Tibial artery (tissue), 4 donors: ENCODE measurements at regions not wholly inside any gene's neighbourhood (a gene's known extent, or its start where the extent isn't known, plus 50 kb on each side); places are given as distances from the start of the nearest gene placed in this dataset.

Source experiments
- DNase-seq, 2 donors: peaks; one replicate each; pipeline ENCODE4 v3.0.0-alpha.2; 2019
- H3K27ac ChIP-seq, 2 donors: fragments of 200-600 bp; sonication (generic) in 1 of 2; 1 replicate in 1 of 2; 2 replicates in 1 of 2; pipeline ENCODE4 v1.5.1; 2018 to 2019; ENCODE audit warnings: mild to moderate bottlenecking in 1 of 2
- H3K27me3 ChIP-seq, 2 donors: fragments of 200-600 bp; sonication (generic) in 1 of 2; one replicate each; pipeline versions ENCODE4 v1.5.1 to v1.6.0; 2016 to 2019
- H3K36me3 ChIP-seq, 3 donors: fragments of 200-600 bp; sonication (generic) in 2 of 3; one replicate each; pipeline ENCODE4 v1.5.1; 2016 to 2019; ENCODE audit warnings: mild to moderate bottlenecking in 2 of 3
- H3K4me1 ChIP-seq, 4 donors: fragments of 200-600 bp; sonication (generic) in 2 of 4; 1 replicate in 3 of 4; 2 replicates in 1 of 4; pipeline ENCODE4 v1.5.1; 2016 to 2019
- H3K4me3 ChIP-seq, 2 donors: fragments of 200-600 bp; sonication (generic) in 1 of 2; 1 replicate in 1 of 2; 2 replicates in 1 of 2; pipeline ENCODE4 v1.5.1; 2018 to 2019; ENCODE audit warnings: mild to moderate bottlenecking in 2 of 2
- H3K9me3 ChIP-seq, 3 donors: fragments of 200-600 bp; sonication (generic) in 1 of 3; one replicate each; pipeline ENCODE4 v1.5.1; 2016 to 2019
- intact Hi-C: fragments of 100-400 bp; cut with DNase I; formaldehyde crosslinking; loops from one replicate; pipeline ENCODE4 v1.15.0; 2023; ENCODE audit warnings: low total_unique reads
- TF ChIP-seq, protein P1 (sequence below), 2 experiments: fragments of 200-600 bp in 1 of 2; fragments of 450-650 bp in 1 of 2; IDR thresholded peaks; one replicate each; pipeline ENCODE4 v1.5.1; 2017 to 2019; ENCODE audit warnings: antibody characterized with exemption in 2 of 2, mild to moderate bottlenecking in 1 of 2, moderate library complexity in 1 of 2

DNA sequence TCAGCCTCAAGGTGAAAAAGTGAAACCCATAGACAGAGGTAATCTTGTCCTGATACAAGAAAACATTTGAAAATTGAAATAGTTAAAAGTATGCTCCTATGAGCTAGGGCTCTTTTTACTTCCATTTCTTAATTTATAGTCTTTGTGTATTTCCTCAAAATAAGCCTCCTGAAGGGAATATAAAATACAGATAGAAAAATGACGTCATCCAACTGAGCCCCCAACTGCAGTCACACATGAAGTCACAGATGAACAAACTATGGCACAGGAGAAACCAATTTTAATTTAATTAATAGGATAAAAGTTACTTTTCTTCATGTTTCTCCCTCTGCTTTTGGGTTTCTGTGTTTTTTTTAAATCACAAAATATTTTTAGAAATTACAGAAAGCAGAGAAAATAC lies 280.3 kb downstream of the HTR7 start:
- TF ChIP-seq, protein P1, sequence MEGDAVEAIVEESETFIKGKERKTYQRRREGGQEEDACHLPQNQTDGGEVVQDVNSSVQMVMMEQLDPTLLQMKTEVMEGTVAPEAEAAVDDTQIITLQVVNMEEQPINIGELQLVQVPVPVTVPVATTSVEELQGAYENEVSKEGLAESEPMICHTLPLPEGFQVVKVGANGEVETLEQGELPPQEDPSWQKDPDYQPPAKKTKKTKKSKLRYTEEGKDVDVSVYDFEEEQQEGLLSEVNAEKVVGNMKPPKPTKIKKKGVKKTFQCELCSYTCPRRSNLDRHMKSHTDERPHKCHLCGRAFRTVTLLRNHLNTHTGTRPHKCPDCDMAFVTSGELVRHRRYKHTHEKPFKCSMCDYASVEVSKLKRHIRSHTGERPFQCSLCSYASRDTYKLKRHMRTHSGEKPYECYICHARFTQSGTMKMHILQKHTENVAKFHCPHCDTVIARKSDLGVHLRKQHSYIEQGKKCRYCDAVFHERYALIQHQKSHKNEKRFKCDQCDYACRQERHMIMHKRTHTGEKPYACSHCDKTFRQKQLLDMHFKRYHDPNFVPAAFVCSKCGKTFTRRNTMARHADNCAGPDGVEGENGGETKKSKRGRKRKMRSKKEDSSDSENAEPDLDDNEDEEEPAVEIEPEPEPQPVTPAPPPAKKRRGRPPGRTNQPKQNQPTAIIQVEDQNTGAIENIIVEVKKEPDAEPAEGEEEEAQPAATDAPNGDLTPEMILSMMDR (IDR thresholded peaks at IDR 0.05), result no peak
- no peaks in the 10 kb centered on the region for H3K4me1 ChIP-seq
- DNase-seq, result no peak
- no peak overlapping the region for H3K4me3 ChIP-seq
- no peak overlapping the region for H3K27ac ChIP-seq
- H3K36me3 ChIP-seq, result no peaks in the 10 kb centered on the region
- intact Hi-C loops, result no loop called here
- no peaks in the 10 kb centered on the region for H3K27me3 ChIP-seq
- H3K9me3 ChIP-seq, result no peaks in the 10 kb centered on the region

GRCh38 chr10:90579602-90580242 lies 278.1 kb downstream of the HTR7 start:
- Histone ChIP-seq H3K4me3 (no peak overlapping the region), H3K27ac (no peak overlapping the region), H3K36me3 (no peaks in the 10 kb centered on the region), H3K4me1 (no peaks in the 10 kb centered on the region), H3K9me3 (no peaks in the 10 kb centered on the region), H3K27me3 (no peaks in the 10 kb centered on the region)
- DNase-seq, result no peak
- TF ChIP-seq, protein P1 (IDR thresholded peaks at IDR 0.05), result no peak
- intact Hi-C loops, result no loop called here

DNA sequence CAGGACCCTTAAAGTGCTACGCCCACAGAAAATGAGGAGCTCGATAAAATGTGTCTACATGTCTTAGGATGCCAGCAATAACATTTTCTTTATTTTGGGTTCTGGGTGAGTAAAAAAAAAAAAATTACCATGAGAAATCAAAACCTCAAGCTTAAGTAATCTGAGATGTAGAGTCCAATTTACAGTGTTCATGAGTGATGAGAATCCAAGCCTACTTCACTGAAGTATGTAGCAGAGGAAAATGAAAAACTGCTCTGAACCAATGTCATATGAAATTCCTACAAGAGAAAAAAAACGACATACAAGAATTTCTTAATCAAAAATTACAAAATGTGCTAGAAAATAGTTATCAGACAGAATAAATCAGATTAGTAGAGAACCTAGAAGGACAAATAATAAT lies 274.4 kb downstream of the HTR7 start:
- no peaks in the 10 kb centered on the region for H3K9me3 ChIP-seq
- TF ChIP-seq, protein P1 (IDR thresholded peaks at IDR 0.05), result no peak
- H3K4me3 ChIP-seq, result no peak overlapping the region
- H3K36me3 ChIP-seq, result no peaks in the 10 kb centered on the region
- H3K27me3 ChIP-seq, result no peaks in the 10 kb centered on the region
- H3K4me1 ChIP-seq, result no peaks in the 10 kb centered on the region
- H3K27ac ChIP-seq, result no peak overlapping the region
- no peak for DNase-seq
- intact Hi-C loops, result no loop called here

- DNase-seq, result no peak
- no peak overlapping the region for H3K27ac ChIP-seq
- H3K27me3 ChIP-seq, result no peaks in the 10 kb centered on the region
- H3K36me3 ChIP-seq, result no peaks in the 10 kb centered on the region
- no peak overlapping the region for H3K4me3 ChIP-seq
- H3K4me1 ChIP-seq, result no peaks in the 10 kb centered on the region
- no peaks in the 10 kb centered on the region for H3K9me3 ChIP-seq
- TF ChIP-seq, protein P1 (IDR thresholded peaks at IDR 0.05), result no peak
- intact Hi-C loops, result no loop called here
Measured at GRCh38 chr10:90587081-90587491, 270.8 kb downstream of the HTR7 start.

GRCh38 chr10:90587561-90587960 lies 270.3 kb downstream of the HTR7 start:
- H3K4me1 ChIP-seq, result peaks cover 0 to 5% (median 0%) of the 10 kb centered on the region in 4 donors
- no peak overlapping the region for H3K4me3 ChIP-seq
- H3K27ac ChIP-seq, result no peak overlapping the region
- DNase-seq, result no peak
- TF ChIP-seq, protein P1 (IDR thresholded peaks at IDR 0.05), result no peak
- no peaks in the 10 kb centered on the region for H3K27me3 ChIP-seq
- no peaks in the 10 kb centered on the region for H3K9me3 ChIP-seq
- H3K36me3 ChIP-seq, result no peaks in the 10 kb centered on the region
- intact Hi-C loops, result no loop called here

DNA sequence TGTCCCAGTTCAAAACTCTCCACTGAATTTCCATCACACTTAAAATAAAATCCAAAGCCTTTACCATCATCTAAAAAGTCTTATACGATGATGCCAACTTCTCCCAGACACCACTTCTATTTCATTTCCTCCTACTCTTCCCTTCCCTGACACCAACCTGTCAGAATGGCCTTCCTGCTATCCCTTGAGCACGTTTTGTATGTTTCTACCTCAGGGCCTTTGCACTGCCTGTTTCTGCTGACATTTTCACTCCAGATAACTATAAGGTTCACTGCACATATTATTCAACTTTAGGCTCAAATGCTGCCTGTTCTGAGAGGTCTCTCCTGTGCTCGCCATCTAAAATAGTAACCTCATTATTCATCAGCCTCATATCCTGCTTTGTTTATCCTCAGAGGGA lies 269.6 kb downstream of the HTR7 start:
- no peaks in the 10 kb centered on the region for H3K9me3 ChIP-seq
- H3K27ac ChIP-seq, result no peak overlapping the region
- intact Hi-C loops, result no loop called here
- no peaks in the 10 kb centered on the region for H3K36me3 ChIP-seq
- H3K4me3 ChIP-seq, result no peak overlapping the region
- peaks cover 0 to 8% (median 0%) of the 10 kb centered on the region in 4 donors for H3K4me1 ChIP-seq
- TF ChIP-seq, protein P1 (IDR thresholded peaks at IDR 0.05), result no peak
- DNase-seq, result no peak
- no peaks in the 10 kb centered on the region for H3K27me3 ChIP-seq
